ENCODE measurements at regions not wholly inside any gene's neighbourhood (a gene's known extent, or its start where the extent isn't known, plus 50 kb on each side); places are given as distances from the start of the nearest gene placed in this dataset. TPM values are rescaled to one million over a fixed set of nuclear protein-coding genes. Genes with fewer than 3 reads are reported as not detected.

DNA sequence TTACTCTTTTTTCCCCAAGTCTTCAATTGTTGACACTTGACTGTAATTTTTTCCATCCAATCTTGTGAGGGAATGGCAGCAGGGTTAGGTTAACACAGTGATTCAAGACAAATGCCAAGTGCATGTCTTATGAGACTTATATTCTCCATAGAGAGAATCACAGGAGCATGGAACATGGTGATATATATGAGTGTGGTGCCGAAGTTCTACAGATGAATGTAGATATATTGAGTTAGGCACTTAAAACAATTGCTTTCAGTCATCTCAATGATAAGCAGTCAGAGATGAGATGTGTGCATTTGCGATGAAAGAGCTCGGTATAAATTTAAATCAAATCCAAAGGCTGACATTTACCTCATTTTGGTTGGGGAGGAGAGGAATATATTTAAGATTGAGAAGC, 211.2 kb downstream of the CDH10 start:
- ChIA-PET POLR2A (interaction anchor here (0.5 kb wide), 1 partner anchor 71 kb away, joined by 5 read pairs; no protein-coding TSS in a partner anchor), CTCF (no interaction called here), SMC1A (ENCODE audit: uncharacterized antibody, unreplicated experiment) (no interaction called here), RAD21 (ENCODE audit: unreplicated experiment) (no interaction called here)
- Histone ChIP-seq H2AFZ (ENCODE audit: control insufficient read depth, low read depth, low read length) (no peak overlapping the region), H3K36me3 (ENCODE audit: control insufficient read depth in 2 of 2, insufficient read depth in 2 of 2, low read length in 1 of 2) (no peaks in the 10 kb centered on the region), H3K9ac (ENCODE audit: control insufficient read depth, insufficient read depth, low read length) (no peak overlapping the region), H3K27me3 (replicated peaks in 1 of 2; ENCODE audit: control insufficient read depth in 2 of 2, insufficient read depth in 2 of 2, low read length in 1 of 2) (no peaks in the 10 kb centered on the region), H3K27ac (ENCODE audit: control insufficient read depth, insufficient read depth) (no peak overlapping the region), H3K79me2 (ENCODE audit: control insufficient read depth, insufficient read depth, low read length) (no peaks in the 10 kb centered on the region), H3K4me3 (no peak overlapping the region), H4K20me1 (ENCODE audit: control insufficient read depth, insufficient read depth) (no peaks in the 10 kb centered on the region), H3K9me3 (replicated peaks; ENCODE audit: control insufficient read depth, insufficient read depth, low read length) (no peaks in the 10 kb centered on the region), H3K4me2 (ENCODE audit: control insufficient read depth, insufficient read depth) (no peak overlapping the region), H3K4me1 (ENCODE audit: control insufficient read depth, insufficient read depth, low read length) (no peaks in the 10 kb centered on the region)
- no TSS peak for BruUV-seq (replicated peaks)
- FAIRE-seq (no peak), ATAC-seq (no peak), DNase-seq (ENCODE audit: low read depth, low spot score) (no peak)
- intact Hi-C loops (cut with micrococcal nuclease; ENCODE audit: unreplicated experiment) (no loop called here), in situ Hi-C loops (cut with MboI) (no loop called here)
- 62% methylated on average over 3 of the region's 3 CpGs for WGBS (ENCODE audit: insufficient coverage, insufficient replicate concordance, low lambda C conversion rate, missing lambda C conversion rate)
- TF ChIP-seq MXI1 (IDR thresholded peaks at IDR 0.05; ENCODE audit: low read depth, low read length) (no peak), RELA (IDR thresholded peaks at IDR 0.05; ENCODE audit: borderline replicate concordance, partially characterized antibody) (no peak), SIN3A (IDR thresholded peaks at IDR 0.05; ENCODE audit: low read depth, low read length) (no peak), EP300 (IDR thresholded peaks at IDR 0.05; ENCODE audit: borderline replicate concordance in 1 of 2, control insufficient read depth in 1 of 2, low read depth in 2 of 2, low read length in 2 of 2) (no peak), NRF1 (conservative IDR thresholded peaks at IDR 0.05; ENCODE audit: low read depth, low read length) (no peak), GABPA (IDR thresholded peaks at IDR 0.05; ENCODE audit: low read depth) (no peak), ZZZ3 (IDR thresholded peaks at IDR 0.05; ENCODE audit: control insufficient read depth, insufficient read length, low read depth) (no peak), SIX5 (IDR thresholded peaks at IDR 0.05; ENCODE audit: low read depth, low read length, severe bottlenecking) (no peak), SP1 (IDR thresholded peaks at IDR 0.05; ENCODE audit: low read depth, low read length) (no peak)

Small RNAs in the stretch of these regions (small RNA-seq; reads per million reads assigned to genes)
- gene AC026784.1 = not detected
- not detected for gene RF00019
- gene RF00561 = not detected

All from GM12878 (cell line).